ENCODE measurements at regions not wholly inside any gene's neighbourhood (a gene's known extent, or its start where the extent isn't known, plus 50 kb on each side); places are given as distances from the start of the nearest gene placed in this dataset.
"Not testable (repeated sequence)": the region's sequence is repeated elsewhere in the genome, so short reads cannot be mapped to it uniquely, and the experiment has no call there.

DNA sequence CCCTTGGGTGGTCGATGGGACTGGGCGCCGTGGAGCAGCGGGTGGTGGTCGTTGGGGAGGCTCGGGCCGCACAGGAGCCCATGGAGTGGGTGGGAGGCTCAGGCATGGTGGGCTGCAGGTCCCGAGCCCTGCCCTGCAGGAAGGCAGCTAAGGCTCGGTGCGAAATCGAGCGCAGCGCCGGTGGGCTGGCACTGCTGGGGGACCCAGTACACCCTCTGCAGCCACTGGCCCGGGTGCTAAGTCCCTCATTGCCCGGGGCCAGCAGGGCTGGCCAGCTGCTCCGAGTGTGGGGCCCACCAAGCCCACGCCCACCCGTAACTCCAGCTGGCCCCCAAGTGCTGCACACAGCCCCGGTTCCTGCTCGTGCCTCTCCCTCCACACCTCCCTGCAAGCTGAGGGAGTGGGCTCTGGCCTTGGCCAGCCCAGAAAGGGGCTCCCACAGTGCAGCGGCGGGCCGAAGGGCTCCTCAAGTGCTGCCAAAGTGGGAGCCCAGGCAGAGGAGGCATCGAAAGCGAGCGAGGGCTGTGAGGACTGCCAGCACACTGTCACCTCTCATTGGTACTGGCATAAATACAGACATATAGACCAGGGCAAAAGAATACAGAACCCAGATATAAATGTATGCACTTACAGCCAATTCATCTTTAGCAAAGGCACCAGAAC lies 53.5 kb upstream of the SPANXN4 start:
- CTCF ChIA-PET; H3K27me3 Mint-ChIP-seq (ENCODE audit: low read depth); H3K36me3 Mint-ChIP-seq (ENCODE audit: low read depth); H3K4me3 Mint-ChIP-seq; DNase-seq; intact Hi-C loops (cut with micrococcal nuclease); H3K4me1 Mint-ChIP-seq (ENCODE audit: low read depth); H3K9me3 Mint-ChIP-seq; H3K27ac Mint-ChIP-seq: not testable (repeated sequence)
